Activated CD4-positive, alpha-beta T cell treated with anti-CD3 and anti-CD28 coated beads, Interleukin-10, Interleukin-2, amounts not matched to agents 100 ng/mL and 50 ng/mL, durations not matched to agents 16 hours and 8 hours (primary cell): ENCODE measurements at regions not wholly inside any gene's neighbourhood (a gene's known extent, or its start where the extent isn't known, plus 50 kb on each side); places are given as distances from the start of the nearest gene placed in this dataset.
"Not testable (repeated sequence)": the region's sequence is repeated elsewhere in the genome, so short reads cannot be mapped to it uniquely, and the experiment has no call there.

ENCODE experiments used
- DNase-seq: peaks from one replicate; pipeline ENCODE4 v3.0.0-alpha.2; 2020

DNA sequence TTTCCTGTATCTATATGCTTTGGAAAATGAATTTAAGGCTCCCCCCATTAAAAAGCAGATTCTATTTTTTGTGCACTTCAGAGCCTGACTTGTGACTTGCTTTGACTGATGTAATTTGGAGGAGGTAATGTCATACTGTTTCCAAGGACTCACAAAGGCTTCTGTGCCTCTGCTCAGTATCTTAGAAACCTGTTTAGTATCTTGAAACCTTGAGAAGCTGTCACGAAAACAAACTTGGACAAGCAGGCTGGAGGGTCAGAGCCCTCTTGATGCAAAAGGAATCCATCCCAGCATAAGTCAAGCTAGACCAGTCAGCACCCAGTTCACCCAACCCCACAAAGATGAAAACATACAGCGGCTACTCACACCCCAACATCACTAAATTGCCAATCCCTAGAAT lies 560.0 kb upstream of the PCDH7 start:
- no peak for DNase-seq

DNA sequence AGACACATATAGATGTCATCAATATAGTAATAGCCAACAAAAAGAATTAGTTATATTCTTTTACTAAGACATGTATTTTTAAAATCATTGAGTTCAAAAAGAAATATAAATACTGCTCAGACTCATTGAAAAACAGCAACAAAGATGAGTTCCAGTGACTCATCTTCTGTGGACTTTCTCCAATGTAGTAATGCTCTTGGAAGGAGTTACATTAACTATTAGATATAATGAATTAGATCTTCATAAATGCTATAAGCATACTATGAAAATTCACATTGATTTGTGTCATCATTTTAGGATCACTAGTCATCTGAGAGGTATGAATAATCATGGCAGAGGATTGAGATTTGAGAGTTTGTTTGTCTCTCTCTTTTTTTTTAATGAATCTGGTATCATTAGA lies 547.8 kb upstream of the PCDH7 start:
- no peak for DNase-seq

DNA sequence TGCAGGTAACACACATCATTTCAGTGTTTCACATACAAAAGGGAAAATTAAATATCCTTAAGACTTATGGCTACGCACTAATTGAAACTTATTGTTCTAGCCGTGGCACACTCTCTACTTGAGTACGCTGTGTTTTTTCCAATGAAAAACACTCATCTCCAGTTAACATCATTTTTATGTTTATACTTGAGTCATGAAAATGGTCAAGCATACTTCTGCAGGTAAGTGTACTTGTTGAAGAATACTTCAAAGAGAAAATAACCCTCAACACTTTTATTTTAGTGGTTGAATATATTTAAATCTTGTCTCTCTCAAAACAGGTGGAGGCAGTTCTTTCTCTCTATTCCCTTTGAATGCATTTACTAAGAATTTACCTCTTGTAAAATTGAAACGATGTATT lies 538.7 kb upstream of the PCDH7 start:
- no peak for DNase-seq

DNA sequence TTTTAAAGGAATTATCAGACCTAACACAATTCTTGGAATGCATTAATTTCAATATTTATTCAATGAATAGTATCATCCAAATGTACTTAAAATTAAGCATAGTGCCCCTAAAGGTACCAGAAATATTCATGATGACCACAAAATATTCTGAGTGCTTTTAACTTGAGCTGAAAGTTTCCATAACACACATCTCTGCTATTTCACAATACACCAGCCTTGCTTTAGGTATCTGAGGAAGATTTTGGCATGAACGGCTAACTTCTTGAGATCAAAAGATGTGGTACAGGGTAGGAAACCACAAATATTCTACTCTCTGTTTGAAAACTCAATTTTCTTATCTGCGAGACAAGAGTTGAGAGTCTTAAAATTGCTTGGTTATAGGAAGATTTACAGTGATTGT lies 538.3 kb upstream of the PCDH7 start:
- DNase-seq, result no peak

DNA sequence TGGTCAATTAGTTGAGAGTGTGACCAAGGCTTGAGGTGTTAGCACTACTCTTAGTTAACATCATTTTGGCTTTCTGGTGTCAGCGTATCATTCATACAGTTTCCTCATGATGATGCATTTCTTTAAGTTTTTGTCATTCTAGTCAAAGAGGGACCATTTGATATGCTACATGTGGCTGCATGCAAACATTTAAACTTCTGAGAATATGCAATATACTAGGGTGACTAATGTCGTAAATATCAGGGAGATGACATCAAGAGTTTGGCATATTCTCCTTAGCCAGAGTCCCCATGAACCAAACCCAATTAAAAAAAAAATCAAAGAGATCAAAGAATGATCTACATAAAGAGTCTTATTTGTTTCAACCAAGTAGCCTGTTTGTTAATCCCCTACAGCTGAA lies 537.4 kb upstream of the PCDH7 start:
- DNase-seq, result no peak

DNA sequence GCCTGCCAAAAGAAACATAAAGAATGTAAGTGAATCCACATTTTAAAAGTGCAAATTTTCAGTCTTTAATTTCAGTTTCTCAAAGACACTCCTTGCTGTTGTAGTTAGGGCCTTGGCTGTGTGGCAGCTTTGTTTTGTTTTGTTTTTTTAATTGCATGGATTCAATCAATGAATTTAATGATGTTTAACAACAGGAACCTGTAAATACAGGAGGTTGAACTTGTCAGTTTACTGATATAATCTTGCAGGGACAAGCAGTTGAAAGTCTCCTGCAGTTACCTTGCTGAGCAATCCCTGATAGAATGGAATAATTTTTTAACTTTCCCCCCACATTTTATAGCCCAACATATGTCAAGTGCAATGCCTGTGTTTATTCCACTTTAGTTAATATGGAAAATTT lies 528.3 kb upstream of the PCDH7 start:
- no peak for DNase-seq

DNA sequence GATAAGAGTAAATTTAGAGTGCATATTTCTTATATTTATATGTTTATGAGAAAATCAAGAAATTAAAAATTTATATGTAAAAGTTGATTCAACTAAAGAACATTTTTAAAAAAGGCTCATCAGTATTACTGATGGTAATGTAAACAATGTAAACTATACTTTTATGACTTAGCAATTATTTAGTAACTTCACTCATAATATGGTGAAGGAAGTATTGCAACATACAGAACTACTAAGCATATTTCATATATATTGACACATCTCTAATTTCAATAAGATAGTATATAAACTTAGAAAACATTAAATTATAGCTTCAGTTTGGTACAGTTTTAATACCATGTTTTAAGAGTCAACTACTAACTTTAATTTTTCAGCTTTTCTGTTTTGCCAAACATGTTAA lies 512.8 kb upstream of the PCDH7 start:
- DNase-seq, result no peak

DNA sequence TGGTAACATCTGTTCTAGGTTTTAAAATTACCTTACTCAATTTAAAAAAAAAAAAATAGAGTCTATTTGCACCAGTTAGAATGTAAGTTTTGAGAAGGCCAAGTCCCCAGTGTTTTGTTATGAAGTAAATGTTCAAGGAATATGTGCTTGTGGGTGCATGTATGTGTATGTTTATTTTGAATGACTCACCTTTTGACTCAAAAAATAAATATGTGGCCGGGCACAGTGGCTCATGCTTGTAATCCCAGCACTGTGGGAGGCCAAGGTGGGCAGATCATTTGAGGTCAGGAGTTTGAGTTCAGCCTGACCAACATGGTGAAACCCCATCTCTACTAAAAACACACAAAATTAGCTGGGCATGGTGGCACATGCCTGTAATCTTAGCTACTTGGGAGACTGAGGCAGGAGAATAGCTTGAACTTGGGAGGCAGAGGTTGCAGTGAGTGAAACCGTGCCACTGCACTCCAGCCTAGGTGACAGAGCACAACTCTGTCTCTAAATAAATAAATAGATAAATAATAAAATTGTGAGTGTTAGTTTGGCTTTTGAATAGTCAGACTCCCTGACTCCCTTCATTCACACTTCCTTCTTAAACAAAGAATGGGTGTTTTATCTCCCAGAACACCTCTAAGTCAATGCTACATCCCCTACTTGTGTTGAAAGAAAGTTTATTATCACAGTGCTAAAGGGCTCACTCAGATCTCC lies 511.3 kb upstream of the PCDH7 start:
- no peak for DNase-seq

DNA sequence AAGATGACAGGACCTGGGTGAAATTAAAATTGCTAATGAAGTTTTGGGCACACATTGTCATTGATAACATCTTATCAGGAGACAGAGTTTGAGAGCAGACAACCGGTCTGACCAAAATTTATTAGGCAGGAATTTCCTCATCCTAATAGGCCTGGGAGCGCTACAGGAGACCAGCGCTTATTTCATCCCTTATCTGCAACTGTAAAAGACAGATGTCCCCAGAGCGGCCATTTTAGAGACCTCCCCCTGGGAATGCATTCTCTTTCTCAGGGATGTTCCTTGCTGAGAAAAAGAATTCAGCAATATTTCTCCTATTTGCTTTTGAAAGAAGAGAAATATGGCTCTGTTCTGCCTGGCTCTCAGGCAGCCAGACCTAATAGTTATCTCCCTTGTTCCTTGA lies 504.2 kb upstream of the PCDH7 start:
- DNase-seq, result not testable (repeated sequence)

DNA sequence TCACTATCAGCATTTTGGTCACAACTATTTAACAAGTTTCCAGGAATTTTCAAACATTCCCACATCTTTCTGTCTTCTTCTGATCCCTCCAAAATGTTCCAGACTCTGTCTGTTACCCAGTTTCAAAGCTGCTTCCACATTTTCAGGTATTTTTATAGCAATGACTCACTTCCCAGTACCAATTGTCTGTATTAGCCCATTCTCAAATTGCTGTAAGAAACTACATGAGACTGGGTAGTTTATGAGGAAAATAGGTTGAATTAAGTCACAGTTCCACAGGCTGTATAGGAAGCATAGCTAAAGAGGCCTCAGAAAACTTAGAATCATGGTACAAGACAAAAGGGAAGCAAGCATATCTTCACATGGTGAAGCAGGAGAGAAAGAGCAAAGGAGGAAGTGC lies 475.0 kb upstream of the PCDH7 start:
- no peak for DNase-seq

DNA sequence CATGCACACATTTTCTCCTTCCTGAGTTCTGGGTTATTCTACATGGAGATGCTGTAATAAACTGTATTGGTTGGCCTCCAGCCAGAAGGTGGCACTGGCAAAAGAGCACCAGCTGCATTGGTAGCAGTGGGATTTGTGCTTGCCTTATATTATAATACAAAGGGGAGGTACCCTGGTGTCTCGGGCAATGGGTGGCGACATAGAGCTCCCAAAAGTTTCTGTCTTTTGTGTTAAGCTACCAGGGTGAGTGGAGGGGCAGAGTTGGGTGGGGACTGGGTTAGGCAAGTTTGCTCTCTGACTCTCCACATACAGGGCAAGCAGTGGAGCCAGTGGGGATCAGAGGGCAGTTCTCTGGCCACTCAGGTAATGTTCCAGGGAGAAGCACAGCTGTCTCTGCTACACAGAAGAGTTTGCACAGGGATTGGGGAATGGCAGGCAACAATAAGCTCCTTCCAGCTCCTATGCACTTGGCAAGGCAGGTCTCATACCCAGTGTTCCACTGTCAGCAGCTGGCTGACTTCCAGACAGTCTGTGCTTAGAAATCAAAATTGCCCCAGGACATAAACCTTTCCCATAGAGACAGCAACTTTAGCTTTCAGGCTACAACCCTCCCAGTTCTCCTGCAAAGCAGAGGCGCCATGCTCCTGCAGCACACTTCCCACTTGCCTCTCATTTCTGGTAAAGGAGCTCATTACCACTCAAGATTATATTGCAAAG lies 463.9 kb upstream of the PCDH7 start:
- no peak for DNase-seq

DNA sequence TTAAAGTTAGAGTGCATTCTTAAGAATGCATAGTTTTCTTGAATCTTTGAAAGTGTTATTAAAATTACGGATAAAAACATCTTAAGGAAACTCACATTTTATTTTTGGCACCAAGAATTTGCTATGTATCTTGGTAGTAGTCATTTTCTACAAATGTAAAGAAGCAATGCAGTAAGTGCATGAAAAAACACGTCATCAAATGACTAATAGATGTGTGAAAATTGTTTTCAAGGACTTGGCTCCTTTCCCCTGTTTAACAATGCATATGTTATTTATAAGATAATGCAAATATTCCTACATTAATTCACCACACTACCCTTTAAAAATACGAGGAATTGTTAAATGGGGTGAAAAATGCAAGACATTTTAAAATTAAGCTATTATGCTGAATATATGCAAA lies 461.2 kb upstream of the PCDH7 start:
- DNase-seq, result no peak

DNA sequence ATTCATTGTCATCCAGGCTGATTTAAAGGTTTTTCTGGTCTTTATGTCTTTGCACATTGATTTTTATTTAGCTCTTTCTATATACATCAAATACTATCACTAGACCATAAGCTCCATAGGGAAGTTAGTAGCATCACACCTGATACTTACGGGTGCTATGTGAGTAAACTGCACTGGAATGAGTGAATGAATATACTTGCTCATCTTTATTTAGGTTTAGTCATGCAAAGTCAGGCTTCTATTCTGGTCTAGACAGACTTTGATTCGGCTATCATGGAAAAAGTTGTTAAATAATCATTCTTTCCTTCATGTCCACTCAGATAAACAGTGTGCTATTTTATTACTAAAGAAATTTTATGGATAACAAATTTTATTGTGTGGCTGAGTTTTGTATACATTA lies 457.8 kb upstream of the PCDH7 start:
- no peak for DNase-seq

DNA sequence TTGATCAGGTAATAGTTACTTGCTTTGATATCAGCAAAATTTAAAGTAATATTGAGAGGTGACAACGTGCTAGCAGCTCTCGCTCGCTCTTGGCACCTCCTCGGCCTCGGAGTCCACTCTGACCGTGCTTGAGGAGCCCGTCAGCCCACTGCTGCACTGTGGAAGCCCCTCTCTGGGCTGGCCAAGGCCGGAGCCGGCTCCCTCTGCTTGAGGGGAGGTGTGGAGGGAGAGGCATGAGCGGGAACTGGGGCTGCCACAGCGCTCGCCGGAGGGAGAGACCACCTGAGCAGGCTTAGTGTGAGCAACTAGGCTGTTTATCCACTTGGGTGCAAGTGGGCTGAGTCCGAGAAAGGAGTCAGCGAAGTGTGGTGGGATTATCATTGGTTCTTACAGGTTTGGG lies 455.7 kb upstream of the PCDH7 start:
- DNase-seq, result no peak

DNA sequence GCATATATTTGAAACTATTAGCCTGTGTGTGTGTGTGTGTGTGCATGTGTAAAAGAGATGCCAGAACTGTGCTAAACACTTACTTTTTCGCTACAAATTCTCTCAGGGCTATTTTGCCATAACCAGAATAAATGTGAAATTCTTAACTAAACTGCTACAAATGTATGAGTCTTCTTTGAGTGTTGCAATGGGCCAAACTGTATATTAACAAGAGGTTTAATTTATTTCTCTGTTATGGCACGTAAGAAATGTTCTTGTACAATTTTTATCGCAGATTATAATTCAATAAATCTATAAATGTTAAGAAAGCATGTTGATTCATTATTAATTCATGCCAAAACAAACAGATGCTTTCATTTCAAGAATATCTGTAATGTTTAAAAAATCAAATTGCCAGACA lies 454.5 kb upstream of the PCDH7 start:
- DNase-seq, result no peak

DNA sequence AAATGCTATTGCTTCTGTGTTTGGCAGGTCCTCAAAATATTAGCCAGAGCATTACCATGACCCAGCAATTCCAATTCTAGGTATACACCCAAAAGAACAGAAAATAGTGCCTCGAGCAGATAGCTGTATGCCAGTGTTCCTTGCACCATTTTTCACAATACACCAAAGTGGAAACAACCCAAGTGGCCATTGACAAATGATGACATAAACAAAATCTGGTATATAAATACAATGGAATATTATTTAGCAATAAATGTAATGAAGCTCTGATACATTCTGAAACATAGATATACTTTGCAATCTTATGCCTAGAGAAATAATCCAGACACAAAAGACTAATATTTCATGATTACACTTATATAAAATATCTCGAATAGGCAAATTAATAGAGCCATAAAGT lies 451.8 kb upstream of the PCDH7 start:
- no peak for DNase-seq

DNA sequence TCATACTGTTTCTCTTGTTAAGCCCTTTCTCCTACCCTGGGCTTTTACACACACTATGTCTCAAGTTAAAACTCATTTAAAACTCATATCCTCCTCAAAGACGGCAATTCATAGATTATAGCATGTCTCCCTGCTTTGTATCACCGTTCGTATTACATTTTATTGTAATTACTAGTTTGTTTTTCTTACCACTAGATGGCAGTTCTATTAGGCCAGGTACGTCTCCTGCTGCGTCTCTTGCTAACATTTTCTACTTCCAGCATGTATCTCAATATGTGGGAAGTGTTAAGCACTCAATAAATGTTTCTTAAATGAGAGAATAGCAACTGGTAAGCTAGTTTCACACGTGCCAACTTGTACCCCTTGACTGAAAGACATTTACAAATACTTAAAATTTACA lies 450.3 kb upstream of the PCDH7 start:
- no peak for DNase-seq

DNA sequence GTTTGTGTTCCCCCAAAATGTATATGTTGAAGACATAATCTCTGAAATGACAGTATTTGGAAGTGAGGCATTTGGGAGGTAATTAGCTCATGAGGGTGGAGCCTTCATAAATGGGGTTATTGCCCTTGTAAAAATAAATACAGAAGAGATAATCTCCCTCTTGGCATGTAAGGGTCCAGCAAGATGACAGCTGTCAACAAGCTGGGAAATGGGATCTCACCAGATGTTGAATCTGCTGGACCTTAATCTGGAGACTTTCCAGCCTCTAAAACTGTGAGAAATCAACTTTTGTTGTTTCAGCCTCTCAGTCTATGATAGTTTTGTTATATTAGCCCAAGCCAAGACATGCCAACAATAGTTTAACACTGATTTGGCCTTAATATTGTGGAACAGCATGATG lies 438.2 kb upstream of the PCDH7 start:
- no peak for DNase-seq

DNA sequence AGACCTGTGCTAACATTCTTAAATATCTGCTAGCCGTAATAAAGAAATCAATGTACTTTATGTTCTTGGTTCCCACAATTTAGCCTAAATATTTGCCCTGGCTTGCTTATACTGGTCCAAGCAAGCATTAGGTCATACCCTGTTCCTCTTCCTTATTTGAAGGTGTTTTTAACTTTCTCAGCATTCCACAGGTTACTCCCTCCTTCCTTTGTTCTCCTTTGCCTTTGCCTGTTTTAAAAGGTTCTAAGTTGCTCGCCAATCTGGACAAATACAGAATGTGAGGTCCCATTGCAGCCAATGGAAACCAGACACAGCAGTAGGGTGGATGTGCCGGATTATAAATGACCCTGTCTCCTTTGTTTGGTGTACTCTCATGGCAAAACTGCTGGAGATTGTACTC lies 436.8 kb upstream of the PCDH7 start:
- no peak for DNase-seq

DNA sequence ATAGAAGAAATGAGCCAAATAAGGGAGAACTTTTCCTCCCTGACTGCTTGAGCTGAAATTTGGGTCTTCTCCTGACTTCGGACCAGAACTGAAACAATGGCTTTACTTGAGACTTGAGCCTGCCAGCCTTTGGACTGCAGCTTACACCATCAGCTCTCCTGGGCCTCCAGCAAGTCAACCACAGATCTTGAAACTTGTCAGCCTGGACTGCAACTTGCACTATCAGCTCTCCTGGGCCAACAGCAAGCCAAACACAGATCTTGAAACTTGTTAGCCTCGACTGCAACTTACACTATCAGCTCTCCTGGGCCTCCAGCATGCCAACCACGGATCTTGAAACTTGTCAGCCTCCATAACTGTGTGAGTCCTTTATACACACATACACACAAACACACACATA lies 425.9 kb upstream of the PCDH7 start:
- DNase-seq, result no peak

DNA sequence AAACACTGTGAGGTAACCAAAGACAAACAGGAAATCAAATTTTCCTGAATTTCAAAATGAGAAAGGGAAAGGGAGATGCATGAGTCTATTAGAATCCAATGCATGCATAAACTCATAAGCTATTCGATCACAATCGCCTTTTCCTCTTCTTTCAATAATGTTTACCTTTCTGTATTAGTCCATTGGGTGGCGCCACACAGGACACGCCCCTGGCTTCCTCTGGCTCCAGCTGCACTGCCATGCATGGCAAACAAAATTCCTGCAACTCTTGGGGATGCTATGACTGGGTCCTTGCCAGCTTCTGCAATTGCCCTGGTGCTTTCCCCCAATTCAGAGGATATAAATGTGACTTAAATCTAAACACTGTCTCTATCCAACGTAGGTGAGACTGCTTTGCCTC lies 424.5 kb upstream of the PCDH7 start:
- DNase-seq, result no peak

DNA sequence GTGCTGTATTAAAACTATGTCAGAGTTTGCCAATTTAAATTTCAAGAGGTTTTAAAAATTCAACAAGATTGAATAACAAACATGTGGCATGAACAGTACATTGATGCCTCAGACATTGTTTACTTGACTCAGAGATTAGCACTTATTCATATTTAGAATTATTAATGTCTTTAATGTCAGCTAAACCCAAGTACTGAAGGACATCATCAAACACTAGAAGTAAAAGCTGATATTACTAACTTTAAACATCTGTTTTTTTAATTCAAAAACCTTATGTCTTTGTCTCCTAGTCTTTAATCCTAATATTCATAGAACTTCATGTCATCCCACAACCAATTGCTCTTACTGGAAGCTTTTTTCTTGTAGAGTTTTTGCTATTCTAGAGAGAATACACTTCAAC lies 406.2 kb upstream of the PCDH7 start:
- no peak for DNase-seq

DNA sequence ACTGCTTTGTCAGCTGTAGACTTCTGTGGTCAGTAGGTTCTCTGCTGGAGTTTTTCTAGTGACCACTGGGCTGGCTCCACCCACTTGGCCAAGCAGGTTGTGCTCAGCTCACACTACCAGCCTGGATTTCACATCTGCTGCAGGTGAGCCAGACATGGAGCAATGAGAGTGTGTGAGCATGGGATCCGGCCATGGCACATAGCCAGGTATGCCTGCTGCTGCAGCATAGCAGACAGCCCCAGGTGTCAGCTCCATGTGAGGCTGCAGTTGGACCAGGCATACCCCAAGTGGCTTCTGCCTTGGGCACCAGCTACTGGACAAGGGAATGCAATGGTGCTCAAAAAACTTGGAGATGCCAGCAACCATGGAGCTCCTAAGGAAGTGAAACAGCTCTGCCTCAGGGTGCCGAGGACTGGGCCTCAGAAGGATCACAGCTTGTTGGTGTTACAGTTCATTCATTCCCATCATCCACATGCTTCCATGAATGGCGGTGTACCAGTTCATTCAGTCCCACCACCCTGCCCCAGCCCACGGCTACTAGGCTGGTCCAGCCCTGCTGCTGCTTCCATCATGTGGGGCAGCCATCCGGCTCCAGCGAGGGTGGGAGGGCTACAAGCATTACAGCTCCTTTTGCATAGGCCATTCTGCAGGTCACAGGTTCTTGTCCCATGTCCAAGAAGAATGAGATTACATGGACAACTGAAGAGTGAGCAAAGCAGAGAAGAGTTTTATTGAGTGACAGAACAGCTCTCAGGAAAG lies 389.1 kb upstream of the PCDH7 start:
- no peak for DNase-seq

DNA sequence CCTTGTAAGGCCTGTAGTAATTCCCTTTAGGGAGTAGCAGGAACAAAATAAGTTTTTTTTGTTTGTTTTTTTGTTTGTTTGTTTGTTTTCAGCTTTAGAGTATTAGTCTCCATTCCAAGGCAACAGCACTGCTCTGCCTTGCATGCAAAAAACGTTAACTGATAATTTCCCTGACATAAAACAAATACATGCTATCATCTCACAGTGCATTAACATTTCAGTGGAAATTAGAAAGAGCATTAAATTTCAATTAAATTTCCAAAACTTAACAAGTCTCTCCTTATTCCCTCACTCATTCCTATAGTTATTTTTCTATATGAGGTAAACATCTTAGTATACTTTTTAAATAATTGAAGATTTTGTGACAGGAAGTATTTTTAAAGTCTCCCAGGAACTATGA lies 378.4 kb upstream of the PCDH7 start:
- DNase-seq, result no peak
